Tibial nerve (tissue), 3 donors: ENCODE measurements at regions not wholly inside any gene's neighbourhood (a gene's known extent, or its start where the extent isn't known, plus 50 kb on each side); places are given as distances from the start of the nearest gene placed in this dataset.

Experiments
- POLR2A ChIP-seq, 2 donors: fragments of 450-650 bp; IDR thresholded peaks; one replicate each; pipeline ENCODE4 v1.6.1; 2017; ENCODE audit warnings: antibody characterized with exemption in 2 of 2, mild to moderate bottlenecking in 2 of 2, moderate library complexity in 2 of 2
- TF ChIP-seq, protein P1 (sequence below), 5 experiments: fragments of 200-600 bp in 3 of 5; fragments of 450-650 bp in 2 of 5; sonication (generic) in 3 of 5; IDR thresholded peaks; one replicate each; pipeline ENCODE4 v1.5.1; 2016 to 2019; ENCODE audit warnings: antibody characterized with exemption in 5 of 5, mild to moderate bottlenecking in 3 of 5, moderate library complexity in 2 of 5

DNA sequence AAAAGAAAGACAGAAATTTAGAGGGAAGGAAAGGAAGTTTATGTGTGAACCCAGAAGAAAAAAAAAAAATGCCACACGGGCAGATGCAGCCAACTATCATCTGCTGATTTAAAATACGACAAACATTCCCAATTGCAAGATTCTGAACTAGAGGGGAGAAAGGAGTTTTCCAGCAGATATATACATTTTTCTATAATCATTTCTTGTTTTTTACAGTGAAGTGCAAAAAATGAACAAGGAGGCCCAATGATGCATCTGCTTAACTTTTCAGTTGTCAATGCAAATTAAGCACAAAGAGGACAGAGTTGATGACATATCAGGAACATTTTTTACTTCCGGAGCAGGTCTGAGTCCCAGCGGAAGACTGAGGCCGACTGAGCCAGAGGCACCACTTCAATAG, 144.7 kb downstream of the MYCN start:
- TF ChIP-seq, protein P1, sequence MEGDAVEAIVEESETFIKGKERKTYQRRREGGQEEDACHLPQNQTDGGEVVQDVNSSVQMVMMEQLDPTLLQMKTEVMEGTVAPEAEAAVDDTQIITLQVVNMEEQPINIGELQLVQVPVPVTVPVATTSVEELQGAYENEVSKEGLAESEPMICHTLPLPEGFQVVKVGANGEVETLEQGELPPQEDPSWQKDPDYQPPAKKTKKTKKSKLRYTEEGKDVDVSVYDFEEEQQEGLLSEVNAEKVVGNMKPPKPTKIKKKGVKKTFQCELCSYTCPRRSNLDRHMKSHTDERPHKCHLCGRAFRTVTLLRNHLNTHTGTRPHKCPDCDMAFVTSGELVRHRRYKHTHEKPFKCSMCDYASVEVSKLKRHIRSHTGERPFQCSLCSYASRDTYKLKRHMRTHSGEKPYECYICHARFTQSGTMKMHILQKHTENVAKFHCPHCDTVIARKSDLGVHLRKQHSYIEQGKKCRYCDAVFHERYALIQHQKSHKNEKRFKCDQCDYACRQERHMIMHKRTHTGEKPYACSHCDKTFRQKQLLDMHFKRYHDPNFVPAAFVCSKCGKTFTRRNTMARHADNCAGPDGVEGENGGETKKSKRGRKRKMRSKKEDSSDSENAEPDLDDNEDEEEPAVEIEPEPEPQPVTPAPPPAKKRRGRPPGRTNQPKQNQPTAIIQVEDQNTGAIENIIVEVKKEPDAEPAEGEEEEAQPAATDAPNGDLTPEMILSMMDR (IDR thresholded peaks at IDR 0.05), result no peak
- TF ChIP-seq POLR2A (IDR thresholded peaks at IDR 0.05), result no peak
